ENCODE measurements at regions not wholly inside any gene's neighbourhood (a gene's known extent, or its start where the extent isn't known, plus 50 kb on each side); places are given as distances from the start of the nearest gene placed in this dataset.

GRCh38 chr20:51311636-51312479, 230.7 kb downstream of the NFATC2 start:
- no peak for TF ChIP-seq CTCF (IDR thresholded peaks at IDR 0.05; ENCODE audit: extremely low read depth in 1 of 2, insufficient read depth in 1 of 2, low read depth in 1 of 2, low read length in 2 of 2)
- TF ChIP-seq MAX (IDR thresholded peaks at IDR 0.05; ENCODE audit: insufficient read depth, insufficient read length) = no peak
- TF ChIP-seq GATA2 (IDR thresholded peaks at IDR 0.05; ENCODE audit: insufficient read depth, insufficient read length, low read depth, low read length) = no peak
- no peak for TF ChIP-seq POLR2A (IDR thresholded peaks at IDR 0.05; ENCODE audit: low read depth, low read length)
- TF ChIP-seq EZH2 (IDR thresholded peaks at IDR 0.05; ENCODE audit: borderline replicate concordance, low read depth, low read length, severe bottlenecking) = no peak
- no peak for TF ChIP-seq MYC (IDR thresholded peaks at IDR 0.05; ENCODE audit: low read depth, low read length)
